A549 (cell line): ENCODE measurements at regions not wholly inside any gene's neighbourhood (a gene's known extent, or its start where the extent isn't known, plus 50 kb on each side); places are given as distances from the start of the nearest gene placed in this dataset.

ENCODE experiments used
- ATAC-seq, 2 experiments: fragments of 200-7000 bp in 1 of 2; fragments of >200 bp in 1 of 2; cut with Nextera tagmentation in 1 of 2; cut with Tn5 transposase in 1 of 2; 3 replicates each; pipeline versions ENCODE4 v1.8.0 to v1.9.1; 2018 to 2020; ENCODE audit warnings: mild to moderate bottlenecking in 1 of 2, moderate library complexity in 1 of 2
- CTCF ChIA-PET: fragments of 300-600 bp; sonication (Branson Sonifier 250); formaldehyde crosslinking; extraction: SDS; loops from one replicate; lab custom pipeline; 2021; ENCODE audit warnings: antibody characterized with exemption, inconsistent platforms; lab: Yijun Ruan, JAX
- POLR2A ChIA-PET: fragments of 350-600 bp; formaldehyde crosslinking; extraction: SDS; loops from one replicate; lab custom pipeline; 2021; ENCODE audit warnings: antibody characterized with exemption, inconsistent platforms; lab: Yijun Ruan, JAX
- DNase-seq, 2 experiments: peaks; one replicate each; pipeline versions ENCODE4 v3.0.0 to v3.0.0-alpha.2; 2011 to 2016; ENCODE audit warnings: low read depth in 1 of 2, low spot score in 1 of 2
- FAIRE-seq: peaks from 2 replicates; lab custom pipeline; 2011; peaks lifted over from hg19 to GRCh38; lab: Jason Lieb, UNC
- H3K27ac ChIP-seq, 2 experiments: fragments of >200 bp; sonication (Bioruptor Twin); formaldehyde crosslinking; 3 replicates each; pipeline ENCODE4 v1.5.1; 2016 to 2017
- H3K4me1 ChIP-seq: fragments of >200 bp; sonication (Bioruptor Twin); formaldehyde crosslinking; 3 replicates; pipeline ENCODE4 v1.6.1; 2016
- H3K4me2 ChIP-seq: fragments of >200 bp; sonication (Bioruptor Twin); formaldehyde crosslinking; 3 replicates; pipeline ENCODE4 v1.6.1; 2016
- H3K4me3 ChIP-seq: fragments of >200 bp; sonication (Bioruptor Twin); formaldehyde crosslinking; 3 replicates; pipeline ENCODE4 v1.5.1; 2016
- H3K9me3 ChIP-seq: fragments of >200 bp; sonication (Bioruptor Twin); formaldehyde crosslinking; 3 replicates; pipeline ENCODE4 v1.6.1; 2016
- CBX8 ChIP-seq: fragments of 200-600 bp; sonication (generic); IDR thresholded peaks from 2 replicates; pipeline ENCODE4 v1.6.1; 2016
- CHD2 ChIP-seq: fragments of 150-350 bp; IDR thresholded peaks from 2 replicates; pipeline ENCODE4 v1.6.1; 2014; ENCODE audit warnings: low read length; ENCODE audit not compliant: partially characterized antibody
- CTCF ChIP-seq: fragments of >200 bp; sonication (Bioruptor Twin); formaldehyde crosslinking; IDR thresholded peaks from 3 replicates; pipeline ENCODE4 v1.5.1; 2016
- E2F6 ChIP-seq: IDR thresholded peaks from 2 replicates; pipeline ENCODE4 v1.6.1; 2012; ENCODE audit warnings: low read depth, borderline replicate concordance
- ESRRA ChIP-seq: fragments of 150-350 bp; IDR thresholded peaks from 2 replicates; pipeline ENCODE4 v1.6.1; 2014; ENCODE audit warnings: mild to moderate bottlenecking, low read length, borderline replicate concordance
- FOSB ChIP-seq: fragments of 250-450 bp; sonication (Bioruptor Pico); IDR thresholded peaks from 2 replicates; pipeline ENCODE4 v1.5.0; 2020; ENCODE audit warnings: mild to moderate bottlenecking, moderate library complexity
- FOSL2 ChIP-seq, 2 experiments: fragments of 450-650 bp in 1 of 2; fragments of >200 bp in 1 of 2; sonication (Bioruptor Twin) in 1 of 2; formaldehyde crosslinking; IDR thresholded peaks; 2 replicates each; pipeline versions ENCODE4 v1.5.0 to v1.6.1; 2016 to 2020; ENCODE audit warnings: mild to moderate bottlenecking in 1 of 2, moderate library complexity in 1 of 2
- FOXS1 ChIP-seq: fragments of 250-450 bp; sonication (Bioruptor Pico); IDR thresholded peaks from 2 replicates; pipeline ENCODE4 v1.5.0; 2020; ENCODE audit warnings: mild to moderate bottlenecking, moderate library complexity
- HEYL ChIP-seq: fragments of 250-450 bp; sonication (Bioruptor Pico); IDR thresholded peaks from 2 replicates; pipeline ENCODE4 v1.8.0; 2021; ENCODE audit warnings: mild to moderate bottlenecking, moderate library complexity
- HMGXB4 ChIP-seq: fragments of 250-450 bp; sonication (Bioruptor Pico); IDR thresholded peaks from 2 replicates; pipeline ENCODE4 v1.5.0; 2021; ENCODE audit warnings: mild to moderate bottlenecking, moderate library complexity, borderline replicate concordance
- HOXB13 ChIP-seq: fragments of 250-450 bp; sonication (Bioruptor Pico); IDR thresholded peaks from 2 replicates; pipeline ENCODE4 v1.5.0; 2020; ENCODE audit warnings: low read depth, mild to moderate bottlenecking, moderate library complexity
- HOXB5 ChIP-seq: fragments of 250-450 bp; sonication (Bioruptor Pico); IDR thresholded peaks from 2 replicates; pipeline ENCODE4 v1.5.0; 2020; ENCODE audit warnings: mild to moderate bottlenecking, moderate library complexity
- JUNB ChIP-seq: fragments of >200 bp; sonication (Bioruptor Twin); formaldehyde crosslinking; IDR thresholded peaks from 2 replicates; pipeline ENCODE4 v1.6.1; 2016
- KDM5A ChIP-seq: fragments of 200-600 bp; sonication (generic); IDR thresholded peaks from 2 replicates; pipeline ENCODE4 v1.6.1; 2016; ENCODE audit warnings: antibody characterized with exemption, mild to moderate bottlenecking
- MAFK ChIP-seq: fragments of 450-650 bp; IDR thresholded peaks from 2 replicates; pipeline ENCODE4 v1.6.1; 2014; ENCODE audit not compliant: partially characterized antibody
- MYC ChIP-seq: IDR thresholded peaks from 2 replicates; pipeline ENCODE4 v1.6.1; 2012; ENCODE audit warnings: mild to moderate bottlenecking, inconsistent platforms, low read length, improper control_type of control experiment, borderline replicate concordance
- NFE2L2 ChIP-seq: fragments of 150-350 bp; conservative IDR thresholded peaks from 2 replicates; pipeline ENCODE4 v1.6.1; 2014; ENCODE audit warnings: low read length
- PBX3 ChIP-seq: IDR thresholded peaks from 2 replicates; pipeline ENCODE4 v1.6.1; 2012
- PHF8 ChIP-seq: fragments of 200-600 bp; sonication (generic); IDR thresholded peaks from 2 replicates; pipeline ENCODE4 v1.6.1; 2016; ENCODE audit warnings: low read depth, mild to moderate bottlenecking, antibody characterized with exemption, moderate library complexity, borderline replicate concordance
- POLR2A ChIP-seq: IDR thresholded peaks from 2 replicates; pipeline ENCODE4 v1.6.1; 2012; ENCODE audit warnings: mild to moderate bottlenecking, low read length
- POLR2AphosphoS2 ChIP-seq: conservative IDR thresholded peaks from 2 replicates; pipeline ENCODE4 v1.6.1; 2012; ENCODE audit warnings: low read length, improper control_type of control experiment, inconsistent platforms
- RAD21 ChIP-seq, 2 experiments: fragments of >200 bp in 1 of 2; sonication (Bioruptor Twin) in 1 of 2; formaldehyde crosslinking in 1 of 2; IDR thresholded peaks in 1 of 2; conservative IDR thresholded peaks in 1 of 2; 2 replicates in 1 of 2; 3 replicates in 1 of 2; pipeline ENCODE4 v1.6.1; 2012 to 2018; ENCODE audit warnings: inconsistent platforms in 1 of 2
- RNF2 ChIP-seq: fragments of 200-600 bp; sonication (generic); IDR thresholded peaks from 2 replicates; pipeline ENCODE4 v1.6.1; 2016; ENCODE audit warnings: low read depth, mild to moderate bottlenecking, antibody characterized with exemption, moderate library complexity, borderline replicate concordance
- SMC3 ChIP-seq: fragments of >200 bp; sonication (Bioruptor Twin); formaldehyde crosslinking; IDR thresholded peaks from 3 replicates; pipeline ENCODE4 v1.6.1; 2018; ENCODE audit warnings: inconsistent platforms
- WGBS: methylation state at CpG from one replicate; pipeline ENCODE4 v1.1.6; 2017; ENCODE audit errors: missing lambda C conversion rate; 5-methylcytosine and 5-hydroxymethylcytosine counted together

- Histone ChIP-seq H3K9me3 (no peaks in the 10 kb centered on the region), H3K4me2 (no peak overlapping the region), H3K4me1 (no peaks in the 10 kb centered on the region), H3K4me3 (no peak overlapping the region)
- no peak for FAIRE-seq
- DNase-seq, result no peak
- WGBS, result 37% methylated on average over 9 of the region's 9 CpGs
- CTCF ChIA-PET, result interaction anchor here (1.2 kb wide), 1 partner anchor 339 kb away, joined by 3 read pairs; no protein-coding TSS in a partner anchor
- POLR2A ChIA-PET, result no interaction called here
- ATAC-seq, result no peak
- TF ChIP-seq NFE2L2, result no peak
- no peak for TF ChIP-seq SMC3
- TF ChIP-seq, all 56 proteins: peak for 0
- no peak overlapping the region for H3K27ac ChIP-seq
Observed at GRCh38 chr10:129372172-129372571, 94.9 kb upstream of the MGMT start.

GRCh38 chr10:129373231-129373630 is 93.8 kb upstream of the MGMT start:
- Histone ChIP-seq H3K4me3 (no peak overlapping the region), H3K4me1 (no peaks in the 10 kb centered on the region), H3K4me2 (no peak overlapping the region), H3K9me3 (no peaks in the 10 kb centered on the region), H3K27ac (no peak overlapping the region)
- ATAC-seq (no peak), FAIRE-seq (no peak), DNase-seq (no peak)
- ChIA-PET CTCF (no interaction called here), POLR2A (no interaction called here)
- 14% methylated on average over 12 of the region's 12 CpGs for WGBS
- TF ChIP-seq FOSL2 (IDR thresholded peaks at IDR 0.05) (no peak), FOSL2 (CRISPR knock-in tag; IDR thresholded peaks at IDR 0.05) (no peak), PHF8 (no peak), HMGXB4 (CRISPR knock-in tag) (no peak), FOXS1 (CRISPR knock-in tag) (no peak), KDM5A (no peak), PBX3 (no peak), POLR2AphosphoS2 (no peak), HOXB5 (CRISPR knock-in tag) (no peak), CHD2 (no peak), CBX8 (no peak), RAD21 (conservative IDR thresholded peaks at IDR 0.05 in 1 of 2, IDR thresholded peaks at IDR 0.05 in 1 of 2) (no peak), HEYL (CRISPR knock-in tag) (no peak), MAFK (no peak), POLR2A (no peak), HOXB13 (CRISPR knock-in tag) (no peak), E2F6 (no peak), RNF2 (no peak), FOSB (CRISPR knock-in tag) (no peak)

- H3K9me3 ChIP-seq, result no peaks in the 10 kb centered on the region
- ATAC-seq (no peak), DNase-seq (no peak), FAIRE-seq (no peak)
- TF ChIP-seq MYC, result no peak
- TF ChIP-seq CTCF, result no peak
- TF ChIP-seq ESRRA, result no peak
- no peak for TF ChIP-seq JUNB
- TF ChIP-seq FOXS1 (CRISPR knock-in tag), result no peak
- no peak for TF ChIP-seq HMGXB4 (CRISPR knock-in tag)
- ChIA-PET POLR2A (no interaction called here), CTCF (interaction anchor here (0.6 kb wide), 1 partner anchor 31 kb away, joined by 3 read pairs; no protein-coding TSS in a partner anchor)
- no peak overlapping the region for H3K4me3 ChIP-seq
- H3K27ac ChIP-seq, result no peak overlapping the region
- H3K4me2 ChIP-seq, result no peak overlapping the region
- 11% methylated on average over 7 of the region's 12 CpGs for WGBS
- H3K4me1 ChIP-seq, result no peaks in the 10 kb centered on the region
Observed at GRCh38 chr10:129373718-129374117, 93.3 kb upstream of the MGMT start.
